ENCODE measurements at regions not wholly inside any gene's neighbourhood (a gene's known extent, or its start where the extent isn't known, plus 50 kb on each side); places are given as distances from the start of the nearest gene placed in this dataset.
"Not testable (repeated sequence)": the region's sequence is repeated elsewhere in the genome, so short reads cannot be mapped to it uniquely, and the experiment has no call there.

- Histone ChIP-seq H3K27ac (no peak overlapping the region), H3K9me3 (ENCODE audit: severe bottlenecking) (no peaks in the 10 kb centered on the region)
- TF ChIP-seq, protein P1, sequence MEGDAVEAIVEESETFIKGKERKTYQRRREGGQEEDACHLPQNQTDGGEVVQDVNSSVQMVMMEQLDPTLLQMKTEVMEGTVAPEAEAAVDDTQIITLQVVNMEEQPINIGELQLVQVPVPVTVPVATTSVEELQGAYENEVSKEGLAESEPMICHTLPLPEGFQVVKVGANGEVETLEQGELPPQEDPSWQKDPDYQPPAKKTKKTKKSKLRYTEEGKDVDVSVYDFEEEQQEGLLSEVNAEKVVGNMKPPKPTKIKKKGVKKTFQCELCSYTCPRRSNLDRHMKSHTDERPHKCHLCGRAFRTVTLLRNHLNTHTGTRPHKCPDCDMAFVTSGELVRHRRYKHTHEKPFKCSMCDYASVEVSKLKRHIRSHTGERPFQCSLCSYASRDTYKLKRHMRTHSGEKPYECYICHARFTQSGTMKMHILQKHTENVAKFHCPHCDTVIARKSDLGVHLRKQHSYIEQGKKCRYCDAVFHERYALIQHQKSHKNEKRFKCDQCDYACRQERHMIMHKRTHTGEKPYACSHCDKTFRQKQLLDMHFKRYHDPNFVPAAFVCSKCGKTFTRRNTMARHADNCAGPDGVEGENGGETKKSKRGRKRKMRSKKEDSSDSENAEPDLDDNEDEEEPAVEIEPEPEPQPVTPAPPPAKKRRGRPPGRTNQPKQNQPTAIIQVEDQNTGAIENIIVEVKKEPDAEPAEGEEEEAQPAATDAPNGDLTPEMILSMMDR (IDR thresholded peaks at IDR 0.05; ENCODE audit: low read depth, low read length): no peak
Measured at GRCh38 chr4:127007305-127007704, 625.5 kb upstream of the INTU start.

DNA sequence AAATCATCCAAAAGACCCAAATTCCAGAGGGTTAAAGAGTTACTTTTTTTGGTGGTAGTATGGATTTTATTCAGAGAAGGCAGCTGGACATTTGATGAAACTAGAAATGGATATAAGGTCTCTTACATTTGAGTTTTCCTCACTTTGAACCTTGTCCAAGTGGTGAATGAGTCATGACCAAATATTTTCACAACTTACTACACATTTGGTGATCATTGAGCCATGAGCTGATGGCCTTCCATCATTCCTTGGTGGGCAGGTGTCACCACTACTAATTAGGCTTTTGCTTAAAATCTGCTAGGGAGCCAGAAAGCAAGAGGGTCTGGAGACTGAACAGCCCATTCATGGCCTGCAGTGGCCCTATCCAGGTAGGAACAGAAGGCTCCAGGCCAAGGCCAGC lies 620.2 kb upstream of the INTU start:
- DNase-seq: no peak
- Histone ChIP-seq H3K27me3 (ENCODE audit: insufficient read depth, low read depth, severe bottlenecking) (no peaks in the 10 kb centered on the region), H3K9me3 (ENCODE audit: severe bottlenecking) (no peaks in the 10 kb centered on the region), H3K36me3 (no peaks in the 10 kb centered on the region), H3K27ac (no peak overlapping the region), H3K4me3 (ENCODE audit: low read depth, low read length) (no peak overlapping the region)
- TF ChIP-seq, protein P1 (IDR thresholded peaks at IDR 0.05; ENCODE audit: low read depth, low read length): no peak

More at GRCh38 chr4:127007305-127007704, 625.5 kb upstream of the INTU start:
- no peaks in the 10 kb centered on the region for H3K27me3 ChIP-seq (ENCODE audit: insufficient read depth, low read depth, severe bottlenecking)
- no peak overlapping the region for H3K4me3 ChIP-seq (ENCODE audit: low read depth, low read length)
- H3K36me3 ChIP-seq: no peaks in the 10 kb centered on the region
- DNase-seq: no peak

GRCh38 chr4:127015667-127016117 lies 617.1 kb upstream of the INTU start:
- H3K36me3 ChIP-seq: no peaks in the 10 kb centered on the region
- DNase-seq: no peak
- no peak overlapping the region for H3K27ac ChIP-seq
- TF ChIP-seq, protein P1 (IDR thresholded peaks at IDR 0.05; ENCODE audit: low read depth, low read length): no peak
- H3K4me3 ChIP-seq (ENCODE audit: low read depth, low read length): no peak overlapping the region
- no peaks in the 10 kb centered on the region for H3K27me3 ChIP-seq (ENCODE audit: insufficient read depth, low read depth, severe bottlenecking)
- H3K9me3 ChIP-seq (ENCODE audit: severe bottlenecking): no peaks in the 10 kb centered on the region

- Histone ChIP-seq H3K4me3 (ENCODE audit: low read depth, low read length) (no peak overlapping the region), H3K27me3 (ENCODE audit: insufficient read depth, low read depth, severe bottlenecking) (no peaks in the 10 kb centered on the region), H3K9me3 (ENCODE audit: severe bottlenecking) (no peaks in the 10 kb centered on the region), H3K36me3 (no peaks in the 10 kb centered on the region), H3K27ac (no peak overlapping the region)
- TF ChIP-seq, protein P1 (IDR thresholded peaks at IDR 0.05; ENCODE audit: low read depth, low read length): no peak
- no peak for DNase-seq
Measured at GRCh38 chr4:127018381-127018780, 614.4 kb upstream of the INTU start.

GRCh38 chr4:127020831-127021230 lies 611.9 kb upstream of the INTU start:
- H3K4me3 ChIP-seq (ENCODE audit: low read depth, low read length); H3K27me3 ChIP-seq (ENCODE audit: insufficient read depth, low read depth, severe bottlenecking); H3K27ac ChIP-seq; H3K9me3 ChIP-seq (ENCODE audit: severe bottlenecking); DNase-seq; H3K36me3 ChIP-seq: not testable (repeated sequence)

DNA sequence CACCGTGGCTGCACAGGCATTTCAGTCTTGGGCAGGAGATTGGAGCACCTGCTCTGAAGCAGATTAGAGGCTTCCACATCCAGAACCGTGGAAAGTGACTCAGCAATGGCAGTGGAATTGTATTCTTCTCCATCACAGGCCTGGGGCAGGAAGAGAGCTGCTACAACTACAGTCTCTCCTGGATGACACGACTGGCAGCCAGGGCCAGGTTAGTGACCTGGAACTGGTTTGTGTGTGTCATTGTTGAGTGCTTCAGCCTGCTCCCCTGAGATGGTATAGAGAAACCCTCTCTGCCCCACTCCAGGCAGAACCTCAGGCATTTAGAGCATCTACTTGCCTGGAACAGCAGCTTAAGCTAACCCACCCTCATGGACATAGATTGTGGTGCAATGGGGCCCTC lies 596.5 kb upstream of the INTU start:
- Histone ChIP-seq H3K27ac (no peak overlapping the region), H3K4me3 (ENCODE audit: low read depth, low read length) (no peak overlapping the region), H3K27me3 (ENCODE audit: insufficient read depth, low read depth, severe bottlenecking) (no peaks in the 10 kb centered on the region), H3K9me3 (ENCODE audit: severe bottlenecking) (no peaks in the 10 kb centered on the region), H3K36me3 (no peaks in the 10 kb centered on the region)
- DNase-seq: no peak
- TF ChIP-seq, protein P1 (IDR thresholded peaks at IDR 0.05; ENCODE audit: low read depth, low read length): no peak
